ENCODE measurements at regions not wholly inside any gene's neighbourhood (a gene's known extent, or its start where the extent isn't known, plus 50 kb on each side); places are given as distances from the start of the nearest gene placed in this dataset.

- H3K4me3 ChIP-seq (ENCODE audit: low read length): no peak overlapping the region
- DNase-seq (ENCODE audit: low read depth): no peak
- no peak for TF ChIP-seq CTCF (conservative IDR thresholded peaks at IDR 0.05; ENCODE audit: low read depth, low read length)
These were observed 438.2 kb downstream of the SOX9 start for GRCh38 chr17:72558971-72559476.

- peak; percentile 79 for TF ChIP-seq CTCF (conservative IDR thresholded peaks at IDR 0.05; ENCODE audit: low read depth, low read length)
- DNase-seq (ENCODE audit: low read depth): no peak
- no peak overlapping the region for H3K4me3 ChIP-seq (ENCODE audit: low read length)
These were observed 439.8 kb downstream of the SOX9 start for GRCh38 chr17:72560303-72561247.

GRCh38 chr17:72561266-72561665, 440.4 kb downstream of the SOX9 start:
- DNase-seq (ENCODE audit: low read depth): no peak
- TF ChIP-seq CTCF (conservative IDR thresholded peaks at IDR 0.05; ENCODE audit: low read depth, low read length): no peak
- no peak overlapping the region for H3K4me3 ChIP-seq (ENCODE audit: low read length)

GRCh38 chr17:72561680-72562079, 440.9 kb downstream of the SOX9 start:
- DNase-seq (ENCODE audit: low read depth): no peak
- no peak overlapping the region for H3K4me3 ChIP-seq (ENCODE audit: low read length)
- TF ChIP-seq CTCF (conservative IDR thresholded peaks at IDR 0.05; ENCODE audit: low read depth, low read length): no peak

DNA sequence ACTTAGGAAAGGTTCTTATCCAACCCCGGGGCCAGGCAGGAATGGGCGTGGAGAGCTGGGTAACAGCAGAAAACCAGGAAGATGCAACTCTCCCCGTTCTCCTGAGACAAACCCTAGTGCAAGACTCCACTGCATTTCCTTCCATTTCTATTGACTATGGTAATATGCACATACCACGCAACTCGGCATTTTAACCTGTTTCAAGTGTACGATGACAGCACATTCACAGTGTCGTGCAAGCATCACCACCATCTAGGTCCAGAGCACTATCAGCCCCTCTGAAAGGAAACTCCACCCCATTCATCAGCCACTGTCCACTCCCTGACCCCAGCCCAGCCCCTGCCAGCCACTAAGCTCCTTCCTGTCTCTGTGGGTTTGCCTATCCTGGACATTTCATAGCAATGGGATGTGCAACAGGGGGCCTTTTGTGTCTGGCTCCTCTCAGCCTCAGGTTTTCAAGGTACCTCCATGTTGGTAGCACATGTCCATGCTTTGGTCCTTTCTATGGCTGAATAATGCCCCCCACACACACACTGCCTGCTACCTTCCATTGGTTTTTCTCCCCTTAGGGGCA, 441.9 kb downstream of the SOX9 start:
- no peak for DNase-seq (ENCODE audit: low read depth)

GRCh38 chr17:72563952-72564351, 443.1 kb downstream of the SOX9 start:
- no peak for TF ChIP-seq CTCF (conservative IDR thresholded peaks at IDR 0.05; ENCODE audit: low read depth, low read length)
- no peak for DNase-seq (ENCODE audit: low read depth)
- H3K4me3 ChIP-seq (ENCODE audit: low read length): no peak overlapping the region

More for the DNA sequence above, 441.9 kb downstream of the SOX9 start:
- no peak overlapping the region for H3K4me3 ChIP-seq (ENCODE audit: low read length)
- no peak for TF ChIP-seq CTCF (conservative IDR thresholded peaks at IDR 0.05; ENCODE audit: low read depth, low read length)
